Calu3 (cell line): ENCODE measurements at regions not wholly inside any gene's neighbourhood (a gene's known extent, or its start where the extent isn't known, plus 50 kb on each side); places are given as distances from the start of the nearest gene placed in this dataset.
A peak's percentile ranks its signal among the peaks of the same experiment; 100 is the strongest.

ENCODE experiments used
- BruUV-seq: library from RNA; stranded (reverse); fragments of 400-500 nt; replicated peaks from 2 replicates; lab custom pipeline; 2021; lab: Mats Ljungman, UMichigan
- CTCF ChIA-PET: fragments of 300-600 bp; sonication (Branson Sonifier 250); formaldehyde crosslinking; loops from one replicate; lab custom pipeline; 2022; ENCODE audit warnings: antibody characterized with exemption; lab: Charles Lee
- DNase-seq: peaks from one replicate; pipeline ENCODE4 v3.0.0; 2022
- H3K27ac Mint-ChIP-seq: one replicate; pipeline ENCODE4 v1.8.0; 2022; ENCODE audit warnings: mixed read lengths; ENCODE audit not compliant: unreplicated experiment
- H3K27me3 Mint-ChIP-seq: one replicate; pipeline ENCODE4 v1.8.0; 2022; ENCODE audit warnings: mixed read lengths; ENCODE audit not compliant: unreplicated experiment
- H3K36me3 Mint-ChIP-seq: one replicate; pipeline ENCODE4 v1.8.0; 2022; ENCODE audit warnings: mild to moderate bottlenecking, moderate library complexity, mixed read lengths; ENCODE audit not compliant: insufficient read depth, unreplicated experiment
- H3K4me1 Mint-ChIP-seq: one replicate; pipeline ENCODE4 v1.8.0; 2022; ENCODE audit warnings: mild to moderate bottlenecking, low read depth, mixed read lengths; ENCODE audit not compliant: unreplicated experiment
- H3K4me3 Mint-ChIP-seq: one replicate; pipeline ENCODE4 v1.8.0; 2022; ENCODE audit warnings: mild to moderate bottlenecking, low read depth, moderate library complexity, mixed read lengths; ENCODE audit not compliant: unreplicated experiment
- H3K9me3 Mint-ChIP-seq: one replicate; pipeline ENCODE4 v1.8.0; 2022; ENCODE audit warnings: low read depth, mixed read lengths; ENCODE audit not compliant: unreplicated experiment
- intact Hi-C: fragments of 100-400 bp; cut with micrococcal nuclease; formaldehyde crosslinking; loops from one replicate; pipeline ENCODE4 v1.10.0; 2022; ENCODE audit not compliant: unreplicated experiment
- TF ChIP-seq, protein P1 (sequence below): fragments of 200-600 bp; IDR thresholded peaks from one replicate; pipeline ENCODE4 v1.8.0; 2022; ENCODE audit warnings: antibody characterized with exemption; ENCODE audit not compliant: unreplicated experiment

DNA sequence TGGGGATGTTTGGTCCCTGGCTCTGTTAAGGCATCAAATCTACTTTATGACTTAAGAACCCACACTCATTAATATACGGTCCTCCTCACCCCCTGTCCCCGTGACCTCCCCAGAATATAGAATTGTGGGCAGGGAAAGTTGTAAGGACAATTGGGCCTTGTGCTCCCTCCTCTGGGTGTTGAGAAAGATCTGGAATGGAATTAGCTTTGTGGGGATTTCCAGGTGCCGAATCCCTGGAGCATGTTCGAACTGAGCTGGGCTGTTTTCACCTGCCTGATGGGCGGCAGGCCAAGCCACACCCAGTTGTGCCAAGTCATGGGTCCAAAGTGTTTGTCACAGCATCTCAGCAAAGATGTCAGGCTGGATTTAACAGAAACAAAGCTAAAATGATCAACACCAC lies 349.3 kb upstream of the KLF3 start:
- Mint-ChIP-seq H3K9me3 (no peaks in the 10 kb centered on the region), H3K27me3 (no peaks in the 10 kb centered on the region), H3K4me3 (no peak overlapping the region), H3K4me1 (peaks cover 72% of the 10 kb centered on the region), H3K27ac (peak overlapping the region; percentile 92), H3K36me3 (peaks cover 19% of the 10 kb centered on the region)
- intact Hi-C loops: loop anchor here (5.0 kb wide), 1 partner anchor 247 kb away; no protein-coding TSS in a partner anchor
- BruUV-seq: no TSS peak
- CTCF ChIA-PET: interaction anchor here (0.6 to 2.1 kb wide), 6 partner anchors 83 to 845 kb away, joined by 3 to 9 read pairs (median 4); no protein-coding TSS in a partner anchor
- TF ChIP-seq, protein P1, sequence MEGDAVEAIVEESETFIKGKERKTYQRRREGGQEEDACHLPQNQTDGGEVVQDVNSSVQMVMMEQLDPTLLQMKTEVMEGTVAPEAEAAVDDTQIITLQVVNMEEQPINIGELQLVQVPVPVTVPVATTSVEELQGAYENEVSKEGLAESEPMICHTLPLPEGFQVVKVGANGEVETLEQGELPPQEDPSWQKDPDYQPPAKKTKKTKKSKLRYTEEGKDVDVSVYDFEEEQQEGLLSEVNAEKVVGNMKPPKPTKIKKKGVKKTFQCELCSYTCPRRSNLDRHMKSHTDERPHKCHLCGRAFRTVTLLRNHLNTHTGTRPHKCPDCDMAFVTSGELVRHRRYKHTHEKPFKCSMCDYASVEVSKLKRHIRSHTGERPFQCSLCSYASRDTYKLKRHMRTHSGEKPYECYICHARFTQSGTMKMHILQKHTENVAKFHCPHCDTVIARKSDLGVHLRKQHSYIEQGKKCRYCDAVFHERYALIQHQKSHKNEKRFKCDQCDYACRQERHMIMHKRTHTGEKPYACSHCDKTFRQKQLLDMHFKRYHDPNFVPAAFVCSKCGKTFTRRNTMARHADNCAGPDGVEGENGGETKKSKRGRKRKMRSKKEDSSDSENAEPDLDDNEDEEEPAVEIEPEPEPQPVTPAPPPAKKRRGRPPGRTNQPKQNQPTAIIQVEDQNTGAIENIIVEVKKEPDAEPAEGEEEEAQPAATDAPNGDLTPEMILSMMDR: no peak
- peak; percentile 78 for DNase-seq

DNA sequence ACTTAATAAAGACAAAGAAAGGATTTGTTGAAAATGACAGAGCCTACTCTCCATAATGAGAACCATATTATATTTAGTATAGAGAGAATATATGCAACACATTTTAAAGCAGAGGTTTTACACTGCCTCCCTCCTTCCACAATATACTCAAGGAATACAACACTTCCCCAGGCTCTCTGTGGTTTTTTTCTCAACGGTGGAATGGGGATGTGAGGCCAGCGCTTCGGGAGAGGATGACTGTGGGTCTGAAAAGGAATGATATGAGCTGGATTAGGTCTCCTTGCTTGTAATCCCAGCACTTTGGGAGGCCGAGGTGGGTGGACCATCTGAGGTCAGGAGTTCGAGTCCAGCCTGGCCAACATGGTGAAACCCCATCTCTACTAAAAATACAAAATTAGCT lies 348.7 kb upstream of the KLF3 start:
- no peak for DNase-seq
- Mint-ChIP-seq H3K27me3 (no peaks in the 10 kb centered on the region), H3K4me1 (peaks cover 75% of the 10 kb centered on the region), H3K36me3 (peaks cover 19% of the 10 kb centered on the region), H3K9me3 (no peaks in the 10 kb centered on the region), H3K27ac (peak overlapping the region; percentile 92), H3K4me3 (no peak overlapping the region)
- BruUV-seq: no TSS peak
- CTCF ChIA-PET: interaction anchor here (0.5 to 2.1 kb wide), 5 partner anchors 92 to 413 kb away, joined by 3 to 9 read pairs (median 4); no protein-coding TSS in a partner anchor
- TF ChIP-seq, protein P1: no peak
- intact Hi-C loops: loop anchor here (5.0 kb wide), 1 partner anchor 248 kb away; no protein-coding TSS in a partner anchor

DNA sequence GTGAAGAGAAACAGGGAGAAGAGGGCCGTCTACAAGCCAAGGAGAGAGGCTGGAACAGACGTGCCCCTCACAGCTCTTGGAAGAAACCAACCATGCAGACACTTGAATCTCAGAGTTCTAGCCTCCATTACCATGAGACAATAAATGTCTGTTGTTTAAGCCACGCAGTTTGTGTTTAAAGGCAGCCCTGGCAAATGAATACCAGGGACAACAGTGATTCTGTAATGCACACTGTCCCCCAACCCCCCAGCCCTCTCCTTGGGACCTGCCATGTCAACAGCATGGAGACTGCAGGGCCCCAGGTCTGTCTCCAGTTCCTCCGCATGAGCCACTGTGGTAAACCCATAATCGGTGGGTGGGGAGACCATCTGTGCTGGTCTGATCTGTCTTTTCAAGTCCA lies 348.0 kb upstream of the KLF3 start:
- BruUV-seq: no TSS peak
- Mint-ChIP-seq H3K27me3 (no peaks in the 10 kb centered on the region), H3K27ac (no peak overlapping the region), H3K4me3 (no peak overlapping the region), H3K9me3 (no peaks in the 10 kb centered on the region), H3K4me1 (peaks cover 73% of the 10 kb centered on the region), H3K36me3 (peaks cover 19% of the 10 kb centered on the region)
- DNase-seq: no peak
- TF ChIP-seq, protein P1: no peak
- CTCF ChIA-PET: no interaction called here
- intact Hi-C loops: loop anchor here (5.0 kb wide), 1 partner anchor 249 kb away; no protein-coding TSS in a partner anchor

DNA sequence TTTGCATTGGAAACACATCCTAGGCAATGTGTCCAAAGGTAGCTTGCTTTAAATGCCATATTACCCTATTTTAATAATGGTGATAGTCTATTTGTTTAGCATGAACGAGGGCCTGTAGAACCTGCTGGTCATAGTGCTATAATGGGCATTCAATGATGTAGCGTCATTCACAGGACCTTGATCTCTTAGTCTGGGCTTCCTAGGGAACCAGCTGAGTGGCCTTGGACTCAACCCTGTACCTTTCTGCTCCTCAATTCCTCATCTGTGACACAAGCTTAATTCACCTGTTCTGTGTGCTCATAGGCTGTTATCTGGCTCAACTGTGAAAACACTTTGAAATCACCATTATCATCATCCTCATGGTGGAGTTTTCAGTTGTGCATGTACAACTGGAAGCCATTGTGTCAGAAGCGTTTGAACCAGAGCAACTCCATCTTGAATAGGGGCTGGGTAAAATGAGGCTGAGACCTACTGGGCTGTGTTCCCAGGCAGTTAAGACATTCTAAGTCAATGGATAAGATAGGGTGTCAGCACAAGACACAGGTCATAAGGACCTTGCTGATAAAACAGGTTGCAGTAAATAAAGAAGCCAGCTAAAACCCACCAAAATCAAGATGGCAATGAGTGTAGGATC lies 346.8 kb upstream of the KLF3 start:
- CTCF ChIA-PET: no interaction called here
- BruUV-seq: no TSS peak
- DNase-seq: no peak
- Mint-ChIP-seq H3K27ac (no peak overlapping the region), H3K9me3 (peaks cover under 1% of the 10 kb centered on the region), H3K36me3 (peaks cover 19% of the 10 kb centered on the region), H3K4me3 (no peak overlapping the region), H3K27me3 (no peaks in the 10 kb centered on the region), H3K4me1 (peaks cover 63% of the 10 kb centered on the region)
- TF ChIP-seq, protein P1: no peak
- intact Hi-C loops: loop anchor here (5.0 kb wide), 1 partner anchor 250 kb away; no protein-coding TSS in a partner anchor
